K562 (cell line): ENCODE measurements at regions not wholly inside any gene's neighbourhood (a gene's known extent, or its start where the extent isn't known, plus 50 kb on each side); places are given as distances from the start of the nearest gene placed in this dataset.

Experiments
- ATAC-seq: fragments of 200-7000 bp; cut with Tn5 transposase; 3 replicates; pipeline ENCODE4 v1.9.1; 2020; ENCODE audit warnings: moderate library complexity
- BruUV-seq: library from RNA; stranded (reverse); fragments of 400-500 nt; replicated peaks from 2 replicates; lab custom pipeline; 2021; lab: Mats Ljungman, UMichigan
- CTCF ChIA-PET: fragments of 300-600 bp; formaldehyde crosslinking; extraction: SDS; loops from one replicate; lab custom pipeline; 2021; ENCODE audit warnings: low intra/inter-chr PET ratio; lab: Yijun Ruan, JAX
- POLR2A ChIA-PET: fragments of 300-600, 350-650 bp; sonication (Branson Sonifier 250); formaldehyde crosslinking; extraction: SDS; loops from one replicate; lab custom pipeline; 2021; ENCODE audit warnings: antibody characterized with exemption, inconsistent platforms; lab: Yijun Ruan, JAX
- DNase-seq, 4 experiments: peaks; one replicate each; pipeline versions ENCODE4 v3.0.0 to v3.0.0-alpha.2; 2011 to 2018; ENCODE audit warnings: low spot score in 3 of 4, mixed read lengths in 3 of 4; ENCODE audit errors: extremely low read depth in 1 of 4
- FAIRE-seq: peaks from 2 replicates; lab custom pipeline; 2011; peaks lifted over from hg19 to GRCh38; lab: Jason Lieb, UNC
- H2AFZ ChIP-seq: 2 replicates; pipeline ENCODE4 v1.6.0; 2011; ENCODE audit warnings: low read depth, low read length, control low read depth, inconsistent platforms
- H3K27ac ChIP-seq: fragments of 200-600 bp; 3 replicates; pipeline ENCODE4 v1.8.0; 2011; ENCODE audit warnings: low read depth, mild to moderate bottlenecking, control low read depth, inconsistent platforms, low read length, moderate library complexity, mixed read lengths; ENCODE audit errors: extremely low read depth
- H3K27me3 ChIP-seq, 2 experiments: fragments of 300-600 bp in 1 of 2; 2 replicates in 1 of 2; 3 replicates in 1 of 2; pipeline versions ENCODE4 v1.6.0 to v1.8.0; 2011; ENCODE audit warnings: inconsistent platforms in 2 of 2, low read length in 2 of 2, mild to moderate bottlenecking in 1 of 2, mixed read lengths in 1 of 2, moderate library complexity in 1 of 2; ENCODE audit not compliant: control insufficient read depth in 2 of 2, insufficient read depth in 2 of 2
- H3K36me3 ChIP-seq: fragments of 300-600 bp; 3 replicates; pipeline ENCODE4 v1.8.0; 2011; ENCODE audit warnings: mild to moderate bottlenecking, low read length, inconsistent platforms; ENCODE audit not compliant: control insufficient read depth, insufficient read depth
- H3K4me1 ChIP-seq, 2 experiments: fragments of 200-600 bp in 1 of 2; replicated peaks in 1 of 2; 2 replicates in 1 of 2; 3 replicates in 1 of 2; pipeline versions ENCODE4 v1.5.1 to v1.8.0; 2011; ENCODE audit warnings: inconsistent platforms in 2 of 2, low read length in 2 of 2, mild to moderate bottlenecking in 1 of 2, mixed read lengths in 1 of 2, moderate library complexity in 1 of 2; ENCODE audit not compliant: control insufficient read depth in 2 of 2, insufficient read depth in 2 of 2
- H3K4me2 ChIP-seq: 2 replicates; pipeline ENCODE4 v1.6.1; 2011; ENCODE audit warnings: low read length, control low read depth, inconsistent platforms, mixed read lengths; ENCODE audit not compliant: insufficient read depth
- H3K4me3 ChIP-seq: fragments of 200-600 bp; sonication (generic), shearing (Covaris generic); 2 replicates; pipeline ENCODE4 v1.5.1; 2016; ENCODE audit warnings: control low read depth, inconsistent platforms
- H3K79me2 ChIP-seq: fragments of 200-600 bp; 3 replicates; pipeline ENCODE4 v1.8.0; 2011; ENCODE audit warnings: low read length, inconsistent platforms; ENCODE audit not compliant: control insufficient read depth, insufficient read depth
- H3K9ac ChIP-seq, 2 experiments: 2 replicates each; pipeline versions ENCODE4 v1.6.0 to v1.6.1; 2011; ENCODE audit warnings: low read depth in 2 of 2, low read length in 2 of 2, control low read depth in 1 of 2, inconsistent platforms in 1 of 2, mild to moderate bottlenecking in 1 of 2, mixed read lengths in 1 of 2; ENCODE audit not compliant: insufficient read depth in 1 of 2
- H3K9me1 ChIP-seq: one replicate; pipeline ENCODE4 v1.6.0; 2011; ENCODE audit warnings: inconsistent platforms, mild to moderate bottlenecking, low read length, moderate library complexity; ENCODE audit not compliant: control insufficient read depth, insufficient read depth
- H3K9me3 ChIP-seq: replicated peaks from 2 replicates; pipeline ENCODE4 v1.5.1; 2011; ENCODE audit warnings: low read depth, low read length, inconsistent platforms; ENCODE audit not compliant: control insufficient read depth, insufficient read depth
- H4K20me1 ChIP-seq: replicated peaks from 2 replicates; pipeline ENCODE4 v1.6.1; 2011; ENCODE audit warnings: low read length, inconsistent platforms, mixed read lengths; ENCODE audit not compliant: control insufficient read depth, insufficient read depth
- BCL6 ChIP-seq: fragments of 250-450 bp; sonication (Bioruptor Pico); IDR thresholded peaks from 2 replicates; pipeline ENCODE4 v1.4.0; 2020
- CLOCK ChIP-seq: fragments of 250-450 bp; sonication (Bioruptor Pico); IDR thresholded peaks from 2 replicates; pipeline ENCODE4 v1.4.0; 2020; ENCODE audit warnings: mild to moderate bottlenecking, moderate library complexity, borderline replicate concordance
- COPS2 ChIP-seq: fragments of 450-650 bp; conservative IDR thresholded peaks from 2 replicates; pipeline ENCODE4 v1.6.1; 2016; ENCODE audit warnings: mild to moderate bottlenecking, moderate library complexity
- CSDE1 ChIP-seq, 2 experiments: fragments of 450-650 bp; IDR thresholded peaks; 2 replicates each; pipeline ENCODE4 v1.6.1; 2016; ENCODE audit warnings: mild to moderate bottlenecking in 1 of 2
- ERF ChIP-seq: fragments of 450-650 bp; formaldehyde crosslinking; IDR thresholded peaks from 2 replicates; pipeline ENCODE4 v1.4.0; 2020; ENCODE audit warnings: mild to moderate bottlenecking, mixed read lengths
- FOXP1 ChIP-seq: sonication (generic); formaldehyde crosslinking; IDR thresholded peaks from 2 replicates; pipeline ENCODE4 v1.8.0; 2022; ENCODE audit warnings: mild to moderate bottlenecking, missing genetic modification reagents
- MAFK ChIP-seq: IDR thresholded peaks from 2 replicates; pipeline ENCODE4 v1.6.1; 2011; ENCODE audit warnings: low read length, improper control_type of control experiment
- MCM5 ChIP-seq: fragments of 450-650 bp; IDR thresholded peaks from 2 replicates; pipeline ENCODE4 v1.6.1; 2016; ENCODE audit warnings: low read depth
- RBM15 ChIP-seq: fragments of 200-400 bp; formaldehyde crosslinking; IDR thresholded peaks from 2 replicates; pipeline ENCODE4 v1.6.1; 2018; ENCODE audit warnings: mild to moderate bottlenecking, low read length, moderate library complexity; ENCODE audit not compliant: insufficient read depth
- ZBTB43 ChIP-seq: sonication (generic); formaldehyde crosslinking; IDR thresholded peaks from 2 replicates; pipeline ENCODE4 v1.8.0; 2023; ENCODE audit warnings: mild to moderate bottlenecking, missing genetic modification reagents
- ZEB2 ChIP-seq: fragments of 450-650 bp; IDR thresholded peaks from 2 replicates; pipeline ENCODE4 v1.6.1; 2016
- ZNF140 ChIP-seq: fragments of 250-450 bp; sonication (Bioruptor Pico); IDR thresholded peaks from 2 replicates; pipeline ENCODE4 v1.8.0; 2021; ENCODE audit warnings: moderate library complexity, mild to moderate bottlenecking, inconsistent platforms
- ZNF175 ChIP-seq: fragments of 200-800 bp; sonication (Bioruptor generic); IDR thresholded peaks from 2 replicates; pipeline ENCODE4 v1.6.1; 2016; ENCODE audit warnings: low read depth, mild to moderate bottlenecking, missing genetic modification characterization, missing compliant biosample characterization
- ZNF184 ChIP-seq: sonication (generic); formaldehyde crosslinking; IDR thresholded peaks from 2 replicates; pipeline ENCODE4 v1.5.0; 2020; ENCODE audit warnings: missing genetic modification reagents
- whole genome bisulfite sequencing: fragments of 100-300 bp; shearing (Covaris generic); methylation state at CpG from one replicate; pipeline ENCODE4 v1.1.6; 2016; ENCODE audit warnings: low coverage, mixed read lengths; ENCODE audit not compliant: insufficient coverage; ENCODE audit errors: missing lambda C conversion rate; 5-methylcytosine and 5-hydroxymethylcytosine counted together
- in situ Hi-C: fragments of 300-500 bp; cut with MboI; formaldehyde crosslinking; loops from 4 replicates; pipeline ENCODE4 v1.15.0; 2018; ENCODE audit warnings: inconsistent platforms, mixed read lengths
- intact Hi-C: fragments of 100-400 bp; cut with micrococcal nuclease; formaldehyde crosslinking; loops from 2 replicates; pipeline ENCODE4 v1.14.2; 2022

DNA sequence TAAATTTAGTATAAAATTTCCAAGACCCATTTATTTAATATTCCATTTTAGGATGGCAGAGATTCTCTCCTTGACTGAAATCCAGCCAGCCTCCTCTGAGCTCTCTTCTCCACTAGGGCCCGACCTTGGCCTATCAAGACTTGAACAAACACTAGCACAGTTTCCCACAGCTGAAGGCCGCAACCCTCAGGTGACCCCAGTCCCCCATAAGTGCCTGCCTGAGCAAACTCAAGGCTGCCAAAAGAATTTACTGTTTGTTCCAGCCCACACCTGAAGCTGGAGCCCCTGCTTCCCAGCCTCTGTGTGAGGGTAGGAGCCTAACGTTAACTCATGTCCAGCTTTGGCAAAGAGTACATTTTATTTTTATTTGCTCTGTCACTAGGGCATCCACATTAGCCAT is 629.0 kb upstream of the ZFP42 start:
- H3K27me3 ChIP-seq, result no peaks in the 10 kb centered on the region
- no peak for ATAC-seq
- no peaks in the 10 kb centered on the region for H4K20me1 ChIP-seq
- H3K9me1 ChIP-seq, result no peaks in the 10 kb centered on the region
- no peak overlapping the region for H3K4me2 ChIP-seq
- DNase-seq, result no peak
- no peak overlapping the region for H3K4me3 ChIP-seq
- BruUV-seq, result no TSS peak
- intact Hi-C loops (no loop called here), in situ Hi-C loops (no loop called here)
- H2AFZ ChIP-seq, result no peak overlapping the region
- H3K36me3 ChIP-seq, result no peaks in the 10 kb centered on the region
- H3K9ac ChIP-seq, result no peak overlapping the region
- H3K27ac ChIP-seq, result no peak overlapping the region
- no peaks in the 10 kb centered on the region for H3K4me1 ChIP-seq
- 0% methylated on average over 3 of the region's 3 CpGs for WGBS
- H3K9me3 ChIP-seq, result no peaks in the 10 kb centered on the region
- ChIA-PET POLR2A (no interaction called here), CTCF (no interaction called here)
- FAIRE-seq, result no peak
- no peaks in the 10 kb centered on the region for H3K79me2 ChIP-seq
- no peak for TF ChIP-seq RBM15
- TF ChIP-seq MCM5, result no peak
- no peak for TF ChIP-seq ZEB2
- TF ChIP-seq COPS2, result no peak
- no peak for TF ChIP-seq ZNF175
- TF ChIP-seq ZNF184 (CRISPR knock-in tag), result no peak
- TF ChIP-seq FOXP1 (CRISPR knock-in tag), result no peak
- TF ChIP-seq BCL6 (CRISPR knock-in tag), result no peak
- no peak for TF ChIP-seq ZBTB43 (CRISPR knock-in tag)
- no peak for TF ChIP-seq MAFK
- no peak for TF ChIP-seq ERF (CRISPR knock-in tag)
- no peak for TF ChIP-seq CLOCK (CRISPR knock-in tag)
- TF ChIP-seq ZNF140 (CRISPR knock-in tag), result no peak
- TF ChIP-seq CSDE1 (IDR thresholded peaks at IDR 0.05), result no peak
